ACC112 (cell line): ENCODE measurements at regions not wholly inside any gene's neighbourhood (a gene's known extent, or its start where the extent isn't known, plus 50 kb on each side); places are given as distances from the start of the nearest gene placed in this dataset.
"Not testable (repeated sequence)": the region's sequence is repeated elsewhere in the genome, so short reads cannot be mapped to it uniquely, and the experiment has no call there.

Experiments used
- H2AFZ ChIP-seq: fragments of 200-600 bp; sonication (generic); one replicate; pipeline ENCODE4 v1.6.0; 2017; ENCODE audit warnings: antibody characterized with exemption, low read length; ENCODE audit not compliant: unreplicated experiment
- H3K27ac ChIP-seq: fragments of 200-600 bp; sonication (generic); 2 replicates; pipeline ENCODE4 v1.5.1; 2014; ENCODE audit warnings: low read depth, mild to moderate bottlenecking, antibody characterized with exemption, low read length, moderate library complexity
- H3K27me3 ChIP-seq: fragments of 200-600 bp; sonication (generic); 2 replicates; pipeline ENCODE4 v1.6.1; 2014; ENCODE audit warnings: mild to moderate bottlenecking, antibody characterized with exemption, low read length, moderate library complexity, mixed read lengths; ENCODE audit not compliant: insufficient read depth
- H3K36me3 ChIP-seq: fragments of 200-600 bp; sonication (generic); 2 replicates; pipeline ENCODE4 v1.6.1; 2016; ENCODE audit warnings: mild to moderate bottlenecking, antibody characterized with exemption, low read length, moderate library complexity, mixed read lengths; ENCODE audit not compliant: insufficient read depth
- H3K4me1 ChIP-seq: fragments of 200-600 bp; sonication (generic); one replicate; pipeline ENCODE4 v1.6.1; 2016; ENCODE audit warnings: low read length, mixed read lengths; ENCODE audit not compliant: insufficient read depth, unreplicated experiment, control insufficient read depth
- H3K4me3 ChIP-seq: fragments of 200-600 bp; sonication (generic); 2 replicates; pipeline ENCODE4 v1.5.1; 2014; ENCODE audit warnings: mild to moderate bottlenecking, low read depth, low read length
- H3K79me2 ChIP-seq: fragments of 200-600 bp; sonication (generic); one replicate; pipeline ENCODE4 v1.6.0; 2016; ENCODE audit warnings: low read length; ENCODE audit not compliant: control insufficient read depth, unreplicated experiment, insufficient read depth

- no peak overlapping the region for H3K27ac ChIP-seq
- no peak overlapping the region for H2AFZ ChIP-seq
- H3K4me1 ChIP-seq = no peaks in the 10 kb centered on the region
- no peak overlapping the region for H3K4me3 ChIP-seq
- H3K79me2 ChIP-seq = no peaks in the 10 kb centered on the region
- no peaks in the 10 kb centered on the region for H3K36me3 ChIP-seq
- H3K27me3 ChIP-seq = no peaks in the 10 kb centered on the region
These were observed 214.8 kb upstream of the GCFC2 start for GRCh38 chr2:75925331-75926024.

- H3K4me1 ChIP-seq = no peaks in the 10 kb centered on the region
- no peaks in the 10 kb centered on the region for H3K27me3 ChIP-seq
- H3K4me3 ChIP-seq = no peak overlapping the region
- H2AFZ ChIP-seq = no peak overlapping the region
- H3K79me2 ChIP-seq = no peaks in the 10 kb centered on the region
- no peak overlapping the region for H3K27ac ChIP-seq
- H3K36me3 ChIP-seq = no peaks in the 10 kb centered on the region
These were observed 211.5 kb upstream of the GCFC2 start for GRCh38 chr2:75922191-75922590.

DNA sequence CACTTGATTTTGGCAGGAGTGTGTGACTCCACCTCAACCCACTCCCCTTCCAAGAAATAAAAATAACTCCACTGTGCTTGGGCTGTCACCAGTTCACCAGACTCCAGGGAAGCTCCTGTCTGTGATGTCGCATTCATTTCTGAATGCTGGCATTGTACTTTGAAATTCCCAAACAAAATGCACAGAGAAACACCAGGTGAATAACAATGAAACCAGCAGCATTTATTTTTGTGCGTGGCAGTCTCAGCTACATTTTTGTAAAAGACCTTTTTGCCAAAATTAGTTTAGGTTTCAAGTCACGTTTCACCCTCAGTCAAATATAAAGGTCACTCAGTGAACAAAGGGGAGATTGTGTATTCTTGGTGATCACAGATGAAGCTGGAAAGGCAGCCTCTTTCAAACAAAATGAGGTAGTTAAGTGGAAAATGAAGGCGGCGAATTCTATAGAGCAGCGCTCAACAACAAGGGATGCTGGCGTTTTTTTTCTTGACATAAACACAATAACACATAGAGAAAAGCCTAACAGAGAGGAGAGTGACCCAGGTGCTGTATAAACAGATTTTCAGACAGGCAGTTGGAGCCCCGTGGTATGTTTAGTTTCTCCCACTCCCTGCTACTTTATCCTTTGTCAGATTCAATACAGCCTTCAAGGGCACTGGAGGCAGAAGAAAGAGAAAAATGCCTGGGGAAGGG, 210.3 kb upstream of the GCFC2 start:
- no peak overlapping the region for H3K27ac ChIP-seq
- no peak overlapping the region for H3K4me3 ChIP-seq
- no peaks in the 10 kb centered on the region for H3K79me2 ChIP-seq
- H3K36me3 ChIP-seq = no peaks in the 10 kb centered on the region
- H3K27me3 ChIP-seq = no peaks in the 10 kb centered on the region
- H3K4me1 ChIP-seq = no peaks in the 10 kb centered on the region
- H2AFZ ChIP-seq = no peak overlapping the region

DNA sequence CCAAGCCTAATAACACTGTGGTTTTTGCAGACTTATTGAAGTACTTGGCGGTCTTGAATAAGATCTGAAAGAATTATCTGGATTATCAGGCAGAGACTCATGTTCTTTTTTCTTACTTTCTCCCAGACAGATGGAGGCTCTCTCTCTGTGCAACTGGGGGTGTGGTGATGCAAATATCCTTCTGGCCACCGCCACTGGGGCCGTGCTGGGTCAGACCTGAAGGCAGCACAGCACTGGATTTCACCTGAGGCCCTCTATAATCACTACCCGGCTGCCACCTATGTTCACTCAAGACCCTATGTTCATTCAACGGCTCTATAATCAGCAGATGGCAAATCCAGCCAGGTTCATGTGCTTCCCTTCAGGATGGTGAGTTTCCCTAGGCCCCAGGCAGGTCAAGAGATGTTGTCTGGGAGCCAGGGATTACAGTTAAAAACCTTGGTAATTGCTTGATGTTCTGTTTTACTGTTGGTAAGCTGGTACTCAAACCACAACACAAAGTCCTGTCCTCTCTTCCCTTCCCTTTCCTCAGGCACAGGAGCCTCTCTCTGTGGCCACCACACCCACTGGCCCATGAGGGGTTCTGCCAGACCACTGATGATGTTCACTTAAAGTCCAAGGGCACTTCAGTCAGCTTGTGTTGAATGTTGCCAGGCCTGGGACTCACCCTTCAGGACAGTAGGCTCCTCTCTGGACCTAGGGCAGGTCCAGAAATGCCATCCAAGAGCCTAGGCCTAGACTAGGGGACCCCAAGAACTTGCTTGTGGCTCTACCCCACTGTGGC, 205.3 kb upstream of the GCFC2 start:
- Histone ChIP-seq H3K27me3 (no peaks in the 10 kb centered on the region), H2AFZ (no peak overlapping the region), H3K36me3 (no peaks in the 10 kb centered on the region), H3K4me1 (no peaks in the 10 kb centered on the region), H3K4me3 (no peak overlapping the region), H3K27ac (no peak overlapping the region), H3K79me2 (no peaks in the 10 kb centered on the region)

- no peak overlapping the region for H3K4me3 ChIP-seq
- no peak overlapping the region for H3K27ac ChIP-seq
- no peaks in the 10 kb centered on the region for H3K27me3 ChIP-seq
- no peaks in the 10 kb centered on the region for H3K36me3 ChIP-seq
- no peak overlapping the region for H2AFZ ChIP-seq
- no peaks in the 10 kb centered on the region for H3K79me2 ChIP-seq
- no peaks in the 10 kb centered on the region for H3K4me1 ChIP-seq
These were observed 186.2 kb upstream of the GCFC2 start for GRCh38 chr2:75896779-75897366.

- no peaks in the 10 kb centered on the region for H3K27me3 ChIP-seq
- no peaks in the 10 kb centered on the region for H3K4me1 ChIP-seq
These were observed 183.5 kb upstream of the GCFC2 start for GRCh38 chr2:75894170-75894569.

DNA sequence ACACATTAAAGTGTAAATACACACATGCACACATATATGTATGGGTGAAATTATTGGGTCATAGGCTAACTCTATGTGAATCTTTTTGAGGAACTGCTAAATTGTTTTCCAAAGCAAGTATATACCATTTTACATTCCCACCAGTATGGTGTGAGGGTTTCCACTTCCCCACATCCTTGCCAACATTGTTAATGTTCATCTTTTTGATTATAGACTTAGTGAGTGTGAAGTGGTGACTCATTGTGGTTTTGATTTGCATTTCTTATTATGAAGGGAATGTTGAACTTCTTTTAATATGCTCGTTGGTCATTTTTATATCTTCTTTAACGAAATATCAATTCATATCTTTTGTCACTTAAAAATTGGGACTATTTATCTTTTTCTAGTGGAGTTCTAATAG, 181.8 kb upstream of the GCFC2 start:
- Histone ChIP-seq H3K36me3 (no peaks in the 10 kb centered on the region), H3K4me3 (no peak overlapping the region), H3K27me3 (no peaks in the 10 kb centered on the region), H3K4me1 (no peaks in the 10 kb centered on the region), H3K79me2 (no peaks in the 10 kb centered on the region), H2AFZ (no peak overlapping the region), H3K27ac (no peak overlapping the region)

More at GRCh38 chr2:75894170-75894569, 183.5 kb upstream of the GCFC2 start:
- Histone ChIP-seq H3K27ac (no peak overlapping the region), H3K36me3 (no peaks in the 10 kb centered on the region), H3K79me2 (no peaks in the 10 kb centered on the region), H2AFZ (no peak overlapping the region), H3K4me3 (no peak overlapping the region)

GRCh38 chr2:75882530-75882929, 171.8 kb upstream of the GCFC2 start:
- H2AFZ ChIP-seq = no peak overlapping the region
- no peak overlapping the region for H3K27ac ChIP-seq
- H3K4me3 ChIP-seq = no peak overlapping the region
- H3K36me3 ChIP-seq = no peaks in the 10 kb centered on the region
- H3K4me1 ChIP-seq = no peaks in the 10 kb centered on the region
- no peaks in the 10 kb centered on the region for H3K79me2 ChIP-seq
- no peaks in the 10 kb centered on the region for H3K27me3 ChIP-seq

DNA sequence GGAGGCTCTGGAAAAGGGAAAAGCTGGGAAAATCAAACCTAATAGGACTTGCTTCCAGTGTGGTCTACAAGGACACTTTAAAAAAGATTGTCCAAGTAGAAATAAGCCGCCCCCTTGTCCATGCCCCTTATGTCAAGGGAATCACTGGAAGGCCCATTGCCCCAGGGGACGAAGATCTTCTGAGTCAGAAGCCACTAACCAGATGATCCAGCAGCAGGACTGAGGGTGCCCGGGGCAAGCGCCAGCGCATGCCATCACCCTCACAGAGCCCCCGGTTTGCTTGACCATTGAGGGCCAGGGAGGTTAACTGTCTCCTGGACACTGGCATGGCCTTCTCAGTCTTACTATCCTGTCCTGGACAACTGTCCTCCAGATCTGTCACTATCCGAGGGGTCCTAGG, 164.9 kb upstream of the GCFC2 start:
- not testable (repeated sequence) for H3K27ac ChIP-seq, H2AFZ ChIP-seq, H3K36me3 ChIP-seq, H3K27me3 ChIP-seq, H3K4me1 ChIP-seq, H3K79me2 ChIP-seq, H3K4me3 ChIP-seq

DNA sequence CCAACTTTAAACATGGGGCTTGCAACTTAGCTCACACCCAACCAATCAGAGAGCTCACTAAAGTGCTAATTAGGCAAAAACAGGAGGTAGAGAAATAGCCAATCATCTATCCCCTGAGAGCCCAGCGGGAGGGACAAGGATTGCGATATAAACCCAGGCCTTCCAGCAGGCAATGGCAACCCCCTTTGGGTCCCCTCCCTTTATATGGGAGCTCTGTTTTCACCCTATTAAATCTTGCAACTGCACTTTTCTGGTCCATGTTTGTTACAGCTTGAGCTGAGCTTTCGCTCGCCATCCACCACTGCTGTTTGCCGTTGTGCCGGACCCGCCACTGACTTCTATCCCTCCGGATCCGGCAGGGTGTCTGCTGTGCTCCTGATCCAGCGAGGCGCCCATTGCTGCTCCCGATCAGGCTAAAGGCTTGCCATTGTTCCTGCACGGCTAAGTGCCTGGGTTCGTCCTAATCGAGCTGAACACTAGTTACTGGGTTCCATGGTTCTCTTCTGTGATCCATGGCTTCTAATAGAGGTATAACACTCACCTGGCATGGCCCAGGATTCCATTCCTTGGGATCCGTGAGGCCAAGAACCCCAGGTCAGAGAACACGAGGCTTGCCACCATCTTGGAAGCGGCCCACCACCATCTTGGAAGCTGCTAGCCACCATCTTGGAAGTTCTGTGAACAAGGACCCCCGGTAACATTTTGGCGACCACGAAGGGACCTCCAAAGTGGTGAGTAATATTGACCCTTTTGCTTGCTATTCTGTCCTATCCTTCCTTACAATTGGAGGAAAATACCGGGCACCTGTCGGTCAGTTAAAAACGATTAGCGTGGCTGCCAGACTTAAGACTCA, 161.3 kb upstream of the GCFC2 start:
- not testable (repeated sequence) for H2AFZ ChIP-seq, H3K36me3 ChIP-seq, H3K79me2 ChIP-seq, H3K4me1 ChIP-seq, H3K4me3 ChIP-seq, H3K27me3 ChIP-seq, H3K27ac ChIP-seq
